NCI-H345 (cell line): ENCODE measurements at regions not wholly inside any gene's neighbourhood (a gene's known extent, or its start where the extent isn't known, plus 50 kb on each side); places are given as distances from the start of the nearest gene placed in this dataset.
A peak's percentile ranks its signal among the peaks of the same experiment; 100 is the strongest.

Experiments used
- DNase-seq: peaks from one replicate; lab custom pipeline; 2025; lab: John Stamatoyannopoulos, UW

- no peak for DNase-seq
Measured at GRCh38 chr13:50713523-50714248, 129.8 kb downstream of the DLEU7 start.

GRCh38 chr13:50714891-50715290 lies 128.6 kb downstream of the DLEU7 start:
- no peak for DNase-seq

- no peak for DNase-seq
Measured at GRCh38 chr13:50715402-50716146, 127.9 kb downstream of the DLEU7 start.

GRCh38 chr13:50720861-50721671 lies 122.4 kb downstream of the DLEU7 start:
- no peak for DNase-seq

GRCh38 chr13:50721672-50721992 lies 121.9 kb downstream of the DLEU7 start:
- DNase-seq = no peak

GRCh38 chr13:50722440-50723125 lies 120.9 kb downstream of the DLEU7 start:
- no peak for DNase-seq

GRCh38 chr13:50724438-50724837 lies 119.1 kb downstream of the DLEU7 start:
- DNase-seq = no peak

GRCh38 chr13:50724913-50725312 lies 118.6 kb downstream of the DLEU7 start:
- DNase-seq = no peak

- DNase-seq = no peak
Measured at GRCh38 chr13:50726164-50726563, 117.3 kb downstream of the DLEU7 start.

GRCh38 chr13:50729177-50729576 lies 114.3 kb downstream of the DLEU7 start:
- DNase-seq = no peak

- DNase-seq = no peak
Measured at GRCh38 chr13:50730496-50731351, 112.8 kb downstream of the DLEU7 start.

- peak; percentile 9 for DNase-seq
Measured at GRCh38 chr13:50731400-50731799, 112.1 kb downstream of the DLEU7 start.

GRCh38 chr13:50732712-50733111 lies 110.8 kb downstream of the DLEU7 start:
- peak; percentile 81 for DNase-seq

- no peak for DNase-seq
Measured at GRCh38 chr13:50733392-50733791, 110.1 kb downstream of the DLEU7 start.

GRCh38 chr13:50735071-50735470 lies 108.4 kb downstream of the DLEU7 start:
- no peak for DNase-seq

- DNase-seq = no peak
Measured at GRCh38 chr13:50740052-50740741, 103.3 kb downstream of the DLEU7 start.

- no peak for DNase-seq
Measured at GRCh38 chr13:50742353-50742752, 101.1 kb downstream of the DLEU7 start.

- DNase-seq = no peak
Measured at GRCh38 chr13:50742968-50743367, 100.5 kb downstream of the DLEU7 start.

- DNase-seq = no peak
Measured at GRCh38 chr13:50744116-50744660, 99.3 kb downstream of the DLEU7 start.

GRCh38 chr13:50745542-50746115 lies 97.9 kb downstream of the DLEU7 start:
- no peak for DNase-seq
